Thymus (tissue), 11 donors: ENCODE measurements at regions not wholly inside any gene's neighbourhood (a gene's known extent, or its start where the extent isn't known, plus 50 kb on each side); places are given as distances from the start of the nearest gene placed in this dataset.

ENCODE experiments used
- DNase-seq, 9 donors: peaks; one replicate each; pipeline ENCODE4 v3.0.0-alpha.2; 2013; ENCODE audit warnings: low spot score in 9 of 9, low read depth in 6 of 9, missing footprints in 1 of 9
- H3K27ac ChIP-seq, 2 donors: one replicate each; pipeline ENCODE4 v1.5.1; 2013; ENCODE audit warnings: control low read depth in 1 of 2, low read depth in 1 of 2, low read length in 1 of 2, mild to moderate bottlenecking in 1 of 2, moderate library complexity in 1 of 2
- H3K27me3 ChIP-seq, 2 donors: one replicate each; pipeline ENCODE4 v1.5.1; 2013; ENCODE audit warnings: low read length in 1 of 2; ENCODE audit not compliant: control insufficient read depth in 2 of 2, insufficient read depth in 1 of 2
- H3K36me3 ChIP-seq, 2 donors: one replicate each; pipeline ENCODE4 v1.5.1; 2013; ENCODE audit warnings: low read length in 1 of 2, mild to moderate bottlenecking in 1 of 2, moderate library complexity in 1 of 2; ENCODE audit not compliant: control insufficient read depth in 2 of 2, insufficient read depth in 2 of 2
- H3K4me1 ChIP-seq, 2 donors: one replicate each; pipeline ENCODE4 v1.5.1; 2013; ENCODE audit warnings: low read length in 2 of 2; ENCODE audit not compliant: control insufficient read depth in 2 of 2, insufficient read depth in 2 of 2
- H3K4me3 ChIP-seq, 2 donors: one replicate each; pipeline ENCODE4 v1.5.1; 2013; ENCODE audit warnings: low read length in 2 of 2, control low read depth in 1 of 2, mild to moderate bottlenecking in 1 of 2
- H3K9me3 ChIP-seq, 2 donors: one replicate each; pipeline ENCODE4 v1.5.1; 2013; ENCODE audit warnings: low read length in 1 of 2, mild to moderate bottlenecking in 1 of 2; ENCODE audit not compliant: control insufficient read depth in 2 of 2, insufficient read depth in 1 of 2
- WGBS: extraction: QIAGEN DNeasy Blood & Tissue Kit; methylation state at CpG from one replicate; pipeline ENCODE4 v1.1.7; 2013; 5-methylcytosine and 5-hydroxymethylcytosine counted together
- donor health status: healthy.

GRCh38 chr2:201978986-201979385 is 54.7 kb upstream of the FZD7 start:
- DNase-seq = no peak
- Histone ChIP-seq H3K27ac (no peak overlapping the region), H3K27me3 (no peaks in the 10 kb centered on the region), H3K4me3 (no peak overlapping the region), H3K9me3 (no peaks in the 10 kb centered on the region), H3K4me1 (no peaks in the 10 kb centered on the region), H3K36me3 (no peaks in the 10 kb centered on the region)
- 87% methylated on average over 4 of the region's 4 CpGs for WGBS

DNA sequence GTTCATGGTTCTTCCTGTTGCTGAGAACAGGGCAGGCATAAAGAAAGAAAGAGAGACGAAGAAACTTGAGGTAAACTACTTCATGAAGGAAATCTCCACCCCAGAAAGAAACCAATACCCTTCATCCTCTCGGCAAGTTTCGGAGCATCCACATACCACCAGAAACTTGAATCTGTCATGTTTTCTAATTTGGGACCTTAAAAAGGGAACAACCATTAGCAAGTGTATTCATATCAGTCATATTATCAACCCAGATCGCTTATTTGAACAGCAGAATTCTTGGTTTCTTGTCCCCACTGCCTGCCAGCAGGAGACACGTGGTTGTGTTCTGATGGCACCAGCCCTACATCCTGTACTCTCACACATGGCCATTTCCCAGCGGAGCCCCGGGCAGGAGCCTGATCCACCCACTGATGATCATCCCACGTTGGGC is 53.2 kb upstream of the FZD7 start:
- DNase-seq = no peak
- Histone ChIP-seq H3K4me3 (no peak overlapping the region), H3K27ac (no peak overlapping the region), H3K27me3 (no peaks in the 10 kb centered on the region), H3K36me3 (no peaks in the 10 kb centered on the region), H3K9me3 (no peaks in the 10 kb centered on the region), H3K4me1 (no peaks in the 10 kb centered on the region)
- 89% methylated on average over 8 of the region's 8 CpGs for WGBS

- Histone ChIP-seq H3K27me3 (no peaks in the 10 kb centered on the region), H3K4me1 (no peaks in the 10 kb centered on the region), H3K36me3 (no peaks in the 10 kb centered on the region), H3K9me3 (no peaks in the 10 kb centered on the region), H3K4me3 (no peak overlapping the region), H3K27ac (no peak overlapping the region)
- DNase-seq = no peak
- WGBS = 98% methylated on average over 4 of the region's 4 CpGs
Observed at GRCh38 chr2:201980946-201981345, 52.7 kb upstream of the FZD7 start.

GRCh38 chr2:201983174-201983573 is 50.5 kb upstream of the FZD7 start:
- H3K4me1 ChIP-seq = no peaks in the 10 kb centered on the region
- no peak for DNase-seq
- no peaks in the 10 kb centered on the region for H3K36me3 ChIP-seq
- no peaks in the 10 kb centered on the region for H3K9me3 ChIP-seq
- WGBS = 96% methylated on average over 2 of the region's 2 CpGs
- H3K27ac ChIP-seq = no peak overlapping the region
- no peak overlapping the region for H3K4me3 ChIP-seq
- no peaks in the 10 kb centered on the region for H3K27me3 ChIP-seq

DNA sequence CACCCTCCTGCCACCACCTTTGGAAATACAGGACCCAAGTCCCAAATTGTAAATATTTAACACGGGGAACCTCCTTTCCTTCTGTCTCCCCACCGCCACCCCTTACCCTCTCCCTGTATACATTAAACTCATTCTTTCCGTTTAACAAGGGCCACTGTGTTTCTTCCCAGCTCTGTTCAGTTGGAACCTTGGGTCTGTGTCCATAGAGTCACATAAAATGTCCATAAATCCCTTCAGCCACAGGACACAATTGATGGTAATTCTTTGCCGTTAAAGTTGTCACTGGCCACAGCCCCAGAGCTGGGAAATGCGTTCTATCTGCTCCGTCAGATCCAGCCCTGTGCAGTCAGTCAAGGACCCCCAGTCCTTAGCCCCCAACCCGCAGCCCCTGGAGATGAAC is 49.9 kb upstream of the FZD7 start:
- Histone ChIP-seq H3K27me3 (no peaks in the 10 kb centered on the region), H3K4me3 (no peak overlapping the region), H3K27ac (no peak overlapping the region), H3K4me1 (no peaks in the 10 kb centered on the region), H3K36me3 (no peaks in the 10 kb centered on the region), H3K9me3 (no peaks in the 10 kb centered on the region)
- 90% methylated on average over 7 of the region's 7 CpGs for WGBS
- no peak for DNase-seq
